ENCODE measurements at regions not wholly inside any gene's neighbourhood (a gene's known extent, or its start where the extent isn't known, plus 50 kb on each side); places are given as distances from the start of the nearest gene placed in this dataset.

- no peaks in the 10 kb centered on the region for H3K9me2 ChIP-seq (replicated peaks; ENCODE audit: control insufficient read depth, low read length)
- no peak overlapping the region for H3K4me2 ChIP-seq (ENCODE audit: low read length)
- no peaks in the 10 kb centered on the region for H3K27me3 ChIP-seq (ENCODE audit: control insufficient read depth, low read length)
- H3K4me1 ChIP-seq (ENCODE audit: control insufficient read depth, low read length): no peaks in the 10 kb centered on the region
- no peaks in the 10 kb centered on the region for H3F3A ChIP-seq (ENCODE audit: control insufficient read depth, insufficient read depth)
- no peak overlapping the region for H3K27ac ChIP-seq (ENCODE audit: low read depth, low read length)
- no peak overlapping the region for H3K4me3 ChIP-seq (ENCODE audit: low read length)
- TF ChIP-seq, protein P1, sequence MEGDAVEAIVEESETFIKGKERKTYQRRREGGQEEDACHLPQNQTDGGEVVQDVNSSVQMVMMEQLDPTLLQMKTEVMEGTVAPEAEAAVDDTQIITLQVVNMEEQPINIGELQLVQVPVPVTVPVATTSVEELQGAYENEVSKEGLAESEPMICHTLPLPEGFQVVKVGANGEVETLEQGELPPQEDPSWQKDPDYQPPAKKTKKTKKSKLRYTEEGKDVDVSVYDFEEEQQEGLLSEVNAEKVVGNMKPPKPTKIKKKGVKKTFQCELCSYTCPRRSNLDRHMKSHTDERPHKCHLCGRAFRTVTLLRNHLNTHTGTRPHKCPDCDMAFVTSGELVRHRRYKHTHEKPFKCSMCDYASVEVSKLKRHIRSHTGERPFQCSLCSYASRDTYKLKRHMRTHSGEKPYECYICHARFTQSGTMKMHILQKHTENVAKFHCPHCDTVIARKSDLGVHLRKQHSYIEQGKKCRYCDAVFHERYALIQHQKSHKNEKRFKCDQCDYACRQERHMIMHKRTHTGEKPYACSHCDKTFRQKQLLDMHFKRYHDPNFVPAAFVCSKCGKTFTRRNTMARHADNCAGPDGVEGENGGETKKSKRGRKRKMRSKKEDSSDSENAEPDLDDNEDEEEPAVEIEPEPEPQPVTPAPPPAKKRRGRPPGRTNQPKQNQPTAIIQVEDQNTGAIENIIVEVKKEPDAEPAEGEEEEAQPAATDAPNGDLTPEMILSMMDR (IDR thresholded peaks at IDR 0.05; ENCODE audit: low read depth, low read length, poor library complexity, severe bottlenecking): no peak
- no peak for TF ChIP-seq EZH2phosphoT487 (IDR thresholded peaks at IDR 0.05; ENCODE audit: borderline replicate concordance, low read length)
- no peaks in the 10 kb centered on the region for H3K9me3 ChIP-seq (ENCODE audit: control insufficient read depth, insufficient read depth, low read length)
- H3K36me3 ChIP-seq (ENCODE audit: control insufficient read depth, low read length): no peaks in the 10 kb centered on the region
- H4K20me1 ChIP-seq (ENCODE audit: control insufficient read depth, insufficient read depth, low read depth, low read length): no peaks in the 10 kb centered on the region
- H3K79me2 ChIP-seq (ENCODE audit: control insufficient read depth, low read length): no peaks in the 10 kb centered on the region
Observed at GRCh38 chr21:35814858-35815619, 245.3 kb downstream of the SETD4 start.

GRCh38 chr21:35812679-35813078 is 247.6 kb downstream of the SETD4 start:
- no peaks in the 10 kb centered on the region for H3K9me3 ChIP-seq (ENCODE audit: control insufficient read depth, insufficient read depth, low read length)
- no peak for TF ChIP-seq EZH2phosphoT487 (IDR thresholded peaks at IDR 0.05; ENCODE audit: borderline replicate concordance, low read length)
- TF ChIP-seq, protein P1 (IDR thresholded peaks at IDR 0.05; ENCODE audit: low read depth, low read length, poor library complexity, severe bottlenecking): no peak
- no peaks in the 10 kb centered on the region for H3K9me2 ChIP-seq (replicated peaks; ENCODE audit: control insufficient read depth, low read length)
- H3K36me3 ChIP-seq (ENCODE audit: control insufficient read depth, low read length): no peaks in the 10 kb centered on the region
- H4K20me1 ChIP-seq (ENCODE audit: control insufficient read depth, insufficient read depth, low read depth, low read length): no peaks in the 10 kb centered on the region
- no peaks in the 10 kb centered on the region for H3K79me2 ChIP-seq (ENCODE audit: control insufficient read depth, low read length)
- no peaks in the 10 kb centered on the region for H3K4me1 ChIP-seq (ENCODE audit: control insufficient read depth, low read length)
- H3K27me3 ChIP-seq (ENCODE audit: control insufficient read depth, low read length): no peaks in the 10 kb centered on the region
- H3F3A ChIP-seq (ENCODE audit: control insufficient read depth, insufficient read depth): no peaks in the 10 kb centered on the region
- H3K4me2 ChIP-seq (ENCODE audit: low read length): no peak overlapping the region
- H3K27ac ChIP-seq (ENCODE audit: low read depth, low read length): no peak overlapping the region
- H3K4me3 ChIP-seq (ENCODE audit: low read length): no peak overlapping the region

DNA sequence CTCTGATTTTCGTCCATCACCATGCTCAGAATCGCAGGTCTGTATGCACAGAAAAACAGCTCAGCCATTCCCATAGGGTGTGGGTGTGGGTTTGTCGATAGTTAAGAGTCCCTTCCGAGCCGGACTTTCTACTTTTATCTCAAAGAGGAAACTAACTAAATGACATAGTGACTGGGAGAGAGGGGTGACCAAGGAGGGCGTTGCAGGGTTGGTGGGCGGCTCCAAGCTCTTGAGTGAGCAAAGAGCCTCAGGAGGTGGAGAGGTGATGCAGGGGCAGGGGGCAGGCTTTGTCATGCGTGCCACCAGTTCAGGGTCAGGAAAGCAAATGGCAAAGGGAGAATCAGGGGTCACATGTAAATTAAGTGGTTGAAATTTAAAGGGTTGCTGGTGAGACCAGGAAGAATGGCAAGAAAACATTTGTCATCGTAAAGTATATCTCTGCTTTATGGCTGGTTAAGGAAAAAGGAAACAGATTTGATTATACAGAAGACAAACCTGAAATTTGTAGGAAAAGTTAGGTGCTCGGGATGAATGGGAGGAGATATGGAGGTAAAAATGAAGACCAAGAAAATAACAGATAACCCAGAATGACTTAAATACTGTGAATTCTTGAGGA is 249.0 kb downstream of the SETD4 start:
- H3K9me2 ChIP-seq (replicated peaks; ENCODE audit: control insufficient read depth, low read length): no peaks in the 10 kb centered on the region
- no peaks in the 10 kb centered on the region for H3K79me2 ChIP-seq (ENCODE audit: control insufficient read depth, low read length)
- no peaks in the 10 kb centered on the region for H3K27me3 ChIP-seq (ENCODE audit: control insufficient read depth, low read length)
- H3K27ac ChIP-seq (ENCODE audit: low read depth, low read length): no peak overlapping the region
- H4K20me1 ChIP-seq (ENCODE audit: control insufficient read depth, insufficient read depth, low read depth, low read length): no peaks in the 10 kb centered on the region
- no peak overlapping the region for H3K4me3 ChIP-seq (ENCODE audit: low read length)
- TF ChIP-seq, protein P1 (IDR thresholded peaks at IDR 0.05; ENCODE audit: low read depth, low read length, poor library complexity, severe bottlenecking): no peak
- no peak for TF ChIP-seq EZH2phosphoT487 (IDR thresholded peaks at IDR 0.05; ENCODE audit: borderline replicate concordance, low read length)
- no peaks in the 10 kb centered on the region for H3K36me3 ChIP-seq (ENCODE audit: control insufficient read depth, low read length)
- no peaks in the 10 kb centered on the region for H3K9me3 ChIP-seq (ENCODE audit: control insufficient read depth, insufficient read depth, low read length)
- H3K4me2 ChIP-seq (ENCODE audit: low read length): no peak overlapping the region
- no peaks in the 10 kb centered on the region for H3F3A ChIP-seq (ENCODE audit: control insufficient read depth, insufficient read depth)
- H3K4me1 ChIP-seq (ENCODE audit: control insufficient read depth, low read length): no peaks in the 10 kb centered on the region

Measured in DOHH2 (cell line).